K562 (cell line): ENCODE measurements at regions not wholly inside any gene's neighbourhood (a gene's known extent, or its start where the extent isn't known, plus 50 kb on each side); places are given as distances from the start of the nearest gene placed in this dataset.

ENCODE experiments used
- ARID1B ChIP-seq: fragments of 450-650 bp; IDR thresholded peaks from 2 replicates; pipeline ENCODE4 v1.6.1; 2016; ENCODE audit warnings: antibody characterized with exemption, mild to moderate bottlenecking, inconsistent platforms
- ARNT ChIP-seq, 2 experiments: fragments of 450-650 bp; IDR thresholded peaks; 2 replicates each; pipeline ENCODE4 v1.6.1; 2016; ENCODE audit warnings: mild to moderate bottlenecking in 1 of 2
- C11orf30 ChIP-seq: fragments of 450-650 bp; IDR thresholded peaks from 2 replicates; pipeline ENCODE4 v1.6.1; 2016; ENCODE audit warnings: low read depth, mild to moderate bottlenecking
- CTBP1 ChIP-seq: fragments of 450-650 bp; IDR thresholded peaks from 2 replicates; pipeline ENCODE4 v1.6.1; 2016; ENCODE audit warnings: borderline replicate concordance
- FOSL1 ChIP-seq: fragments of 200-800 bp; sonication (Bioruptor generic); conservative IDR thresholded peaks from 2 replicates; pipeline ENCODE4 v1.6.1; 2016; ENCODE audit warnings: missing genetic modification characterization, missing compliant biosample characterization
- ILF3 ChIP-seq: fragments of 450-650 bp; IDR thresholded peaks from 2 replicates; pipeline ENCODE4 v1.6.1; 2018; ENCODE audit warnings: antibody characterized with exemption, mild to moderate bottlenecking, moderate library complexity, borderline replicate concordance
- POLR2AphosphoS5 ChIP-seq: IDR thresholded peaks from 2 replicates; pipeline ENCODE4 v1.6.1; 2011; ENCODE audit warnings: mild to moderate bottlenecking, low read depth, low read length, moderate library complexity; ENCODE audit not compliant: control insufficient read depth, insufficient read depth
- RAD21 ChIP-seq, 2 experiments: fragments of 250-450 bp in 1 of 2; fragments of 450-650 bp in 1 of 2; sonication (Bioruptor Pico) in 1 of 2; formaldehyde crosslinking in 1 of 2; IDR thresholded peaks in 1 of 2; conservative IDR thresholded peaks in 1 of 2; 2 replicates each; pipeline versions ENCODE4 v1.4.0 to v1.8.0; 2020 to 2022; ENCODE audit warnings: mild to moderate bottlenecking in 2 of 2, moderate library complexity in 1 of 2
- SRSF9 ChIP-seq: fragments of 200-400 bp; formaldehyde crosslinking; IDR thresholded peaks from 2 replicates; pipeline ENCODE4 v1.6.1; 2017; ENCODE audit warnings: low read depth, low read length, borderline replicate concordance
- ZNF316 ChIP-seq: fragments of 450-650 bp; IDR thresholded peaks from 2 replicates; pipeline ENCODE4 v1.6.1; 2016
- TF ChIP-seq, protein P1 (sequence below), 2 experiments: fragments of 450-650 bp in 1 of 2; sonication (generic) in 1 of 2; formaldehyde crosslinking in 1 of 2; IDR thresholded peaks in 1 of 2; conservative IDR thresholded peaks in 1 of 2; 2 replicates each; pipeline versions ENCODE4 v1.6.1 to v1.8.1; 2016 to 2023; ENCODE audit warnings: mild to moderate bottlenecking in 2 of 2, moderate library complexity in 2 of 2, inconsistent platforms in 1 of 2, missing genetic modification reagents in 1 of 2
- TF ChIP-seq, protein P2 (sequence below), 2 experiments: IDR thresholded peaks in 1 of 2; conservative IDR thresholded peaks in 1 of 2; 2 replicates each; pipeline ENCODE4 v1.6.1; 2016; ENCODE audit warnings: low read depth in 2 of 2, mild to moderate bottlenecking in 1 of 2, missing compliant biosample characterization in 1 of 2, missing genetic modification characterization in 1 of 2, moderate library complexity in 1 of 2
- TF ChIP-seq, protein P3 (sequence below), 2 experiments: fragments of 150-350 bp in 1 of 2; IDR thresholded peaks; 2 replicates each; pipeline ENCODE4 v1.6.1; 2012 to 2016; ENCODE audit warnings: low read depth in 2 of 2, low read length in 2 of 2, mild to moderate bottlenecking in 1 of 2, moderate library complexity in 1 of 2
- TF ChIP-seq, protein P4 (sequence below): sonication (generic); formaldehyde crosslinking; IDR thresholded peaks from 2 replicates; pipeline ENCODE4 v1.8.0; 2023; ENCODE audit warnings: mild to moderate bottlenecking, missing genetic modification reagents

DNA sequence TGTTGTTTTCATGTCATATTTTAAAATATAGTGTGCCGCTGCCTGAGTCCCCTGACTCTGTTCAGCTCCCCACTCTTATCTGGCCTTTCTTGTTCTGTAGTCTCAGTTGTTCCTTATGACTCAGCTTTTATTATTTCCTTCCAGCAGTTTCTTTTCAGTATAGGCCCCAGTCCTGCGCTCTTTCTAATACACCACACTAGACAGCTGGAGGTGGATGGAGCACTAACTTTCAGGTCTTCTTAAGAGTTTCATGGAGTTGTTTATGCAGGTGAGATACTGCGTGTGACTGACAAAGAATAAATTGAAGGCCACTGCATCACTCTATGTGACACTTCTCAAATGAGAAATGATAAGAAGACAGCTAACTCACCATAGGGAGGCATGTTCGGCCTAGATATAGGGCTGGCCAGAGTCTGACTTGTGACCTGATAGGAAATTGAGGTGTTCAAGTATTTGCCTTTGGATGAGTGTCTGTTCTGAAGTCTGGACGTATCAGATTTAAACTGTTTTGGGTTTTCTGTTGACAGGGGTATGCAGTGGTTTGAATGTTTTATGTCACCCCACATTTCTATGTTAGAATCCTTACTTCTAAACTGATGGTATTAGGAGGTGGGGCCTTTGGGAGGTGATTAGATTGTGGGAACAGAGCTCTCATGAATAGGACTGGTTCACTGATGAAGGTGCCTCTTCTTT, 60.8 kb upstream of the CLMN start (continued):
- TF ChIP-seq, protein P1, sequence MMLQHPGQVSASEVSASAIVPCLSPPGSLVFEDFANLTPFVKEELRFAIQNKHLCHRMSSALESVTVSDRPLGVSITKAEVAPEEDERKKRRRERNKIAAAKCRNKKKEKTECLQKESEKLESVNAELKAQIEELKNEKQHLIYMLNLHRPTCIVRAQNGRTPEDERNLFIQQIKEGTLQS (IDR thresholded peaks at IDR 0.05) = peak; percentile 48; the same call in 1 of the 2 replicates
- TF ChIP-seq, protein P1 (CRISPR knock-in tag; conservative IDR thresholded peaks at IDR 0.05) = no peak
- TF ChIP-seq ARID1B = peak; percentile 91
- peak; percentile 87 for TF ChIP-seq ZNF316
- peak; percentile 42; the same call in 1 of the 2 replicates for TF ChIP-seq POLR2AphosphoS5
- TF ChIP-seq, protein P2, sequence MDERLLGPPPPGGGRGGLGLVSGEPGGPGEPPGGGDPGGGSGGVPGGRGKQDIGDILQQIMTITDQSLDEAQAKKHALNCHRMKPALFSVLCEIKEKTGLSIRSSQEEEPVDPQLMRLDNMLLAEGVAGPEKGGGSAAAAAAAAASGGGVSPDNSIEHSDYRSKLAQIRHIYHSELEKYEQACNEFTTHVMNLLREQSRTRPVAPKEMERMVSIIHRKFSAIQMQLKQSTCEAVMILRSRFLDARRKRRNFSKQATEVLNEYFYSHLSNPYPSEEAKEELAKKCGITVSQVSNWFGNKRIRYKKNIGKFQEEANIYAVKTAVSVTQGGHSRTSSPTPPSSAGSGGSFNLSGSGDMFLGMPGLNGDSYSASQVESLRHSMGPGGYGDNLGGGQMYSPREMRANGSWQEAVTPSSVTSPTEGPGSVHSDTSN (CRISPR knock-in tag; IDR thresholded peaks at IDR 0.05; ENCODE audit: low read depth) = no peak
- TF ChIP-seq, protein P2 (tag; conservative IDR thresholded peaks at IDR 0.05; ENCODE audit: low read depth) = peak; percentile 89
- no peak for TF ChIP-seq ILF3
- TF ChIP-seq CTBP1 = peak; percentile 58; the same call in 1 of the 2 replicates
- TF ChIP-seq, protein P3, sequence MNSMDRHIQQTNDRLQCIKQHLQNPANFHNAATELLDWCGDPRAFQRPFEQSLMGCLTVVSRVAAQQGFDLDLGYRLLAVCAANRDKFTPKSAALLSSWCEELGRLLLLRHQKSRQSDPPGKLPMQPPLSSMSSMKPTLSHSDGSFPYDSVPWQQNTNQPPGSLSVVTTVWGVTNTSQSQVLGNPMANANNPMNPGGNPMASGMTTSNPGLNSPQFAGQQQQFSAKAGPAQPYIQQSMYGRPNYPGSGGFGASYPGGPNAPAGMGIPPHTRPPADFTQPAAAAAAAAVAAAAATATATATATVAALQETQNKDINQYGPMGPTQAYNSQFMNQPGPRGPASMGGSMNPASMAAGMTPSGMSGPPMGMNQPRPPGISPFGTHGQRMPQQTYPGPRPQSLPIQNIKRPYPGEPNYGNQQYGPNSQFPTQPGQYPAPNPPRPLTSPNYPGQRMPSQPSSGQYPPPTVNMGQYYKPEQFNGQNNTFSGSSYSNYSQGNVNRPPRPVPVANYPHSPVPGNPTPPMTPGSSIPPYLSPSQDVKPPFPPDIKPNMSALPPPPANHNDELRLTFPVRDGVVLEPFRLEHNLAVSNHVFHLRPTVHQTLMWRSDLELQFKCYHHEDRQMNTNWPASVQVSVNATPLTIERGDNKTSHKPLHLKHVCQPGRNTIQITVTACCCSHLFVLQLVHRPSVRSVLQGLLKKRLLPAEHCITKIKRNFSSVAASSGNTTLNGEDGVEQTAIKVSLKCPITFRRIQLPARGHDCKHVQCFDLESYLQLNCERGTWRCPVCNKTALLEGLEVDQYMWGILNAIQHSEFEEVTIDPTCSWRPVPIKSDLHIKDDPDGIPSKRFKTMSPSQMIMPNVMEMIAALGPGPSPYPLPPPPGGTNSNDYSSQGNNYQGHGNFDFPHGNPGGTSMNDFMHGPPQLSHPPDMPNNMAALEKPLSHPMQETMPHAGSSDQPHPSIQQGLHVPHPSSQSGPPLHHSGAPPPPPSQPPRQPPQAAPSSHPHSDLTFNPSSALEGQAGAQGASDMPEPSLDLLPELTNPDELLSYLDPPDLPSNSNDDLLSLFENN (IDR thresholded peaks at IDR 0.05; ENCODE audit: low read depth in 2 of 2, low read length in 2 of 2) = 0 out of 4 replicates have a peak, but pooled peaks of 1 of the 2 experiments have one; percentile 30
- peak; percentile 70 for TF ChIP-seq FOSL1 (tag)
- TF ChIP-seq ARNT (IDR thresholded peaks at IDR 0.05) = peak in 1 of 2 experiments; percentile 55; a peak in 1 of 4 replicates
- TF ChIP-seq, protein P4, sequence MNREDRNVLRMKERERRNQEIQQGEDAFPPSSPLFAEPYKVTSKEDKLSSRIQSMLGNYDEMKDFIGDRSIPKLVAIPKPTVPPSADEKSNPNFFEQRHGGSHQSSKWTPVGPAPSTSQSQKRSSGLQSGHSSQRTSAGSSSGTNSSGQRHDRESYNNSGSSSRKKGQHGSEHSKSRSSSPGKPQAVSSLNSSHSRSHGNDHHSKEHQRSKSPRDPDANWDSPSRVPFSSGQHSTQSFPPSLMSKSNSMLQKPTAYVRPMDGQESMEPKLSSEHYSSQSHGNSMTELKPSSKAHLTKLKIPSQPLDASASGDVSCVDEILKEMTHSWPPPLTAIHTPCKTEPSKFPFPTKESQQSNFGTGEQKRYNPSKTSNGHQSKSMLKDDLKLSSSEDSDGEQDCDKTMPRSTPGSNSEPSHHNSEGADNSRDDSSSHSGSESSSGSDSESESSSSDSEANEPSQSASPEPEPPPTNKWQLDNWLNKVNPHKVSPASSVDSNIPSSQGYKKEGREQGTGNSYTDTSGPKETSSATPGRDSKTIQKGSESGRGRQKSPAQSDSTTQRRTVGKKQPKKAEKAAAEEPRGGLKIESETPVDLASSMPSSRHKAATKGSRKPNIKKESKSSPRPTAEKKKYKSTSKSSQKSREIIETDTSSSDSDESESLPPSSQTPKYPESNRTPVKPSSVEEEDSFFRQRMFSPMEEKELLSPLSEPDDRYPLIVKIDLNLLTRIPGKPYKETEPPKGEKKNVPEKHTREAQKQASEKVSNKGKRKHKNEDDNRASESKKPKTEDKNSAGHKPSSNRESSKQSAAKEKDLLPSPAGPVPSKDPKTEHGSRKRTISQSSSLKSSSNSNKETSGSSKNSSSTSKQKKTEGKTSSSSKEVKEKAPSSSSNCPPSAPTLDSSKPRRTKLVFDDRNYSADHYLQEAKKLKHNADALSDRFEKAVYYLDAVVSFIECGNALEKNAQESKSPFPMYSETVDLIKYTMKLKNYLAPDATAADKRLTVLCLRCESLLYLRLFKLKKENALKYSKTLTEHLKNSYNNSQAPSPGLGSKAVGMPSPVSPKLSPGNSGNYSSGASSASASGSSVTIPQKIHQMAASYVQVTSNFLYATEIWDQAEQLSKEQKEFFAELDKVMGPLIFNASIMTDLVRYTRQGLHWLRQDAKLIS = no peak
- peak; percentile 81 for TF ChIP-seq C11orf30
- 0 out of 4 replicates have a peak, but pooled peaks of 1 of the 2 experiments have one; percentile 14 for TF ChIP-seq RAD21 (CRISPR knock-in tag; conservative IDR thresholded peaks at IDR 0.05 in 1 of 2, IDR thresholded peaks at IDR 0.05 in 1 of 2)
- no peak for TF ChIP-seq SRSF9
